M059J (cell line): ENCODE measurements at regions not wholly inside any gene's neighbourhood (a gene's known extent, or its start where the extent isn't known, plus 50 kb on each side); places are given as distances from the start of the nearest gene placed in this dataset.
A peak's percentile ranks its signal among the peaks of the same experiment; 100 is the strongest.

Experiments used
- DNase-seq: peaks from one replicate; pipeline ENCODE4 v3.0.0-alpha.2; 2012; ENCODE audit warnings: low read depth

- peak; percentile 1 for DNase-seq
These were observed 64.8 kb upstream of the ZNF85 start for GRCh38 chr19:20858218-20858617.

GRCh38 chr19:20858861-20859260, 64.2 kb upstream of the ZNF85 start:
- DNase-seq: no peak

GRCh38 chr19:20860339-20860738, 62.7 kb upstream of the ZNF85 start:
- no peak for DNase-seq

GRCh38 chr19:20863176-20863575, 59.9 kb upstream of the ZNF85 start:
- no peak for DNase-seq
